GM12873 (cell line): ENCODE measurements at regions not wholly inside any gene's neighbourhood (a gene's known extent, or its start where the extent isn't known, plus 50 kb on each side); places are given as distances from the start of the nearest gene placed in this dataset.

Experiments
- TF ChIP-seq, protein P1 (sequence below): IDR thresholded peaks from 2 replicates; pipeline ENCODE4 v1.5.1; 2012; ENCODE audit warnings: low read depth, mild to moderate bottlenecking, moderate library complexity, low read length, control low read depth; ENCODE audit not compliant: insufficient read depth; ENCODE audit errors: missing control alignments

- TF ChIP-seq, protein P1, sequence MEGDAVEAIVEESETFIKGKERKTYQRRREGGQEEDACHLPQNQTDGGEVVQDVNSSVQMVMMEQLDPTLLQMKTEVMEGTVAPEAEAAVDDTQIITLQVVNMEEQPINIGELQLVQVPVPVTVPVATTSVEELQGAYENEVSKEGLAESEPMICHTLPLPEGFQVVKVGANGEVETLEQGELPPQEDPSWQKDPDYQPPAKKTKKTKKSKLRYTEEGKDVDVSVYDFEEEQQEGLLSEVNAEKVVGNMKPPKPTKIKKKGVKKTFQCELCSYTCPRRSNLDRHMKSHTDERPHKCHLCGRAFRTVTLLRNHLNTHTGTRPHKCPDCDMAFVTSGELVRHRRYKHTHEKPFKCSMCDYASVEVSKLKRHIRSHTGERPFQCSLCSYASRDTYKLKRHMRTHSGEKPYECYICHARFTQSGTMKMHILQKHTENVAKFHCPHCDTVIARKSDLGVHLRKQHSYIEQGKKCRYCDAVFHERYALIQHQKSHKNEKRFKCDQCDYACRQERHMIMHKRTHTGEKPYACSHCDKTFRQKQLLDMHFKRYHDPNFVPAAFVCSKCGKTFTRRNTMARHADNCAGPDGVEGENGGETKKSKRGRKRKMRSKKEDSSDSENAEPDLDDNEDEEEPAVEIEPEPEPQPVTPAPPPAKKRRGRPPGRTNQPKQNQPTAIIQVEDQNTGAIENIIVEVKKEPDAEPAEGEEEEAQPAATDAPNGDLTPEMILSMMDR, result no peak
Measured at GRCh38 chrX:37955273-37955672, 51.1 kb upstream of the SYTL5 start.

GRCh38 chrX:37956223-37956622, 50.1 kb upstream of the SYTL5 start:
- TF ChIP-seq, protein P1, result no peak
